A549 (cell line): ENCODE measurements at regions not wholly inside any gene's neighbourhood (a gene's known extent, or its start where the extent isn't known, plus 50 kb on each side); places are given as distances from the start of the nearest gene placed in this dataset.

ENCODE experiments used
- ATAC-seq, 2 experiments: fragments of 200-7000 bp in 1 of 2; fragments of >200 bp in 1 of 2; cut with Nextera tagmentation in 1 of 2; cut with Tn5 transposase in 1 of 2; 3 replicates each; pipeline versions ENCODE4 v1.8.0 to v1.9.1; 2018 to 2020; ENCODE audit warnings: mild to moderate bottlenecking in 1 of 2, moderate library complexity in 1 of 2
- CTCF ChIA-PET: fragments of 300-600 bp; sonication (Branson Sonifier 250); formaldehyde crosslinking; extraction: SDS; loops from one replicate; lab custom pipeline; 2021; ENCODE audit warnings: antibody characterized with exemption, inconsistent platforms; lab: Yijun Ruan, JAX
- POLR2A ChIA-PET: fragments of 350-600 bp; formaldehyde crosslinking; extraction: SDS; loops from one replicate; lab custom pipeline; 2021; ENCODE audit warnings: antibody characterized with exemption, inconsistent platforms; lab: Yijun Ruan, JAX
- DNase-seq, 2 experiments: peaks; one replicate each; pipeline versions ENCODE4 v3.0.0 to v3.0.0-alpha.2; 2011 to 2016; ENCODE audit warnings: low read depth in 1 of 2, low spot score in 1 of 2
- FAIRE-seq: peaks from 2 replicates; lab custom pipeline; 2011; peaks lifted over from hg19 to GRCh38; lab: Jason Lieb, UNC
- H3K27ac ChIP-seq, 2 experiments: fragments of >200 bp; sonication (Bioruptor Twin); formaldehyde crosslinking; 3 replicates each; pipeline ENCODE4 v1.5.1; 2016 to 2017
- H3K4me1 ChIP-seq: fragments of >200 bp; sonication (Bioruptor Twin); formaldehyde crosslinking; 3 replicates; pipeline ENCODE4 v1.6.1; 2016
- H3K4me2 ChIP-seq: fragments of >200 bp; sonication (Bioruptor Twin); formaldehyde crosslinking; 3 replicates; pipeline ENCODE4 v1.6.1; 2016
- H3K4me3 ChIP-seq: fragments of >200 bp; sonication (Bioruptor Twin); formaldehyde crosslinking; 3 replicates; pipeline ENCODE4 v1.5.1; 2016
- H3K9me3 ChIP-seq: fragments of >200 bp; sonication (Bioruptor Twin); formaldehyde crosslinking; 3 replicates; pipeline ENCODE4 v1.6.1; 2016
- BHLHE40 ChIP-seq: IDR thresholded peaks from 2 replicates; pipeline ENCODE4 v1.6.1; 2012; ENCODE audit warnings: low read depth, low read length, inconsistent platforms
- CBX2 ChIP-seq: fragments of 200-600 bp; sonication (generic); IDR thresholded peaks from 2 replicates; pipeline ENCODE4 v1.6.1; 2016; ENCODE audit warnings: low read depth, mild to moderate bottlenecking, borderline replicate concordance
- CBX8 ChIP-seq: fragments of 200-600 bp; sonication (generic); IDR thresholded peaks from 2 replicates; pipeline ENCODE4 v1.6.1; 2016
- CEBPB ChIP-seq, 2 experiments: fragments of >200 bp in 1 of 2; sonication (Bioruptor Twin) in 1 of 2; formaldehyde crosslinking in 1 of 2; IDR thresholded peaks; 2 replicates each; pipeline ENCODE4 v1.6.1; 2012 to 2016
- CHD2 ChIP-seq: fragments of 150-350 bp; IDR thresholded peaks from 2 replicates; pipeline ENCODE4 v1.6.1; 2014; ENCODE audit warnings: low read length; ENCODE audit not compliant: partially characterized antibody
- EHF ChIP-seq: fragments of 250-450 bp; sonication (Bioruptor Pico); IDR thresholded peaks from 2 replicates; pipeline ENCODE4 v1.5.0; 2020; ENCODE audit warnings: mild to moderate bottlenecking
- ESRRA ChIP-seq: fragments of 150-350 bp; IDR thresholded peaks from 2 replicates; pipeline ENCODE4 v1.6.1; 2014; ENCODE audit warnings: mild to moderate bottlenecking, low read length, borderline replicate concordance
- FOSL2 ChIP-seq, 2 experiments: fragments of 450-650 bp in 1 of 2; fragments of >200 bp in 1 of 2; sonication (Bioruptor Twin) in 1 of 2; formaldehyde crosslinking; IDR thresholded peaks; 2 replicates each; pipeline versions ENCODE4 v1.5.0 to v1.6.1; 2016 to 2020; ENCODE audit warnings: mild to moderate bottlenecking in 1 of 2, moderate library complexity in 1 of 2
- GATA3 ChIP-seq: IDR thresholded peaks from 2 replicates; pipeline ENCODE4 v1.6.1; 2012; ENCODE audit warnings: borderline replicate concordance
- HDAC2 ChIP-seq: fragments of 200-600 bp; sonication (generic); IDR thresholded peaks from 2 replicates; pipeline ENCODE4 v1.6.1; 2016
- HEYL ChIP-seq: fragments of 250-450 bp; sonication (Bioruptor Pico); IDR thresholded peaks from 2 replicates; pipeline ENCODE4 v1.8.0; 2021; ENCODE audit warnings: mild to moderate bottlenecking, moderate library complexity
- HOXB13 ChIP-seq: fragments of 250-450 bp; sonication (Bioruptor Pico); IDR thresholded peaks from 2 replicates; pipeline ENCODE4 v1.5.0; 2020; ENCODE audit warnings: low read depth, mild to moderate bottlenecking, moderate library complexity
- JUN ChIP-seq, 2 experiments: fragments of >200 bp; sonication (Bioruptor Twin); formaldehyde crosslinking; IDR thresholded peaks; 2 replicates in 1 of 2; 3 replicates in 1 of 2; pipeline ENCODE4 v1.6.1; 2016 to 2017
- KDM1A ChIP-seq: fragments of 200-600 bp; sonication (generic); IDR thresholded peaks from 2 replicates; pipeline ENCODE4 v1.6.1; 2016; ENCODE audit warnings: low read depth, mild to moderate bottlenecking
- MAZ ChIP-seq: fragments of 150-350 bp; IDR thresholded peaks from 2 replicates; pipeline ENCODE4 v1.6.1; 2014; ENCODE audit warnings: antibody characterized with exemption, low read depth, low read length, borderline replicate concordance
- MYC ChIP-seq: IDR thresholded peaks from 2 replicates; pipeline ENCODE4 v1.6.1; 2012; ENCODE audit warnings: mild to moderate bottlenecking, inconsistent platforms, low read length, improper control_type of control experiment, borderline replicate concordance
- PHF8 ChIP-seq: fragments of 200-600 bp; sonication (generic); IDR thresholded peaks from 2 replicates; pipeline ENCODE4 v1.6.1; 2016; ENCODE audit warnings: low read depth, mild to moderate bottlenecking, antibody characterized with exemption, moderate library complexity, borderline replicate concordance
- POLR2AphosphoS2 ChIP-seq: conservative IDR thresholded peaks from 2 replicates; pipeline ENCODE4 v1.6.1; 2012; ENCODE audit warnings: low read length, improper control_type of control experiment, inconsistent platforms
- RAD21 ChIP-seq, 2 experiments: fragments of >200 bp in 1 of 2; sonication (Bioruptor Twin) in 1 of 2; formaldehyde crosslinking in 1 of 2; IDR thresholded peaks in 1 of 2; conservative IDR thresholded peaks in 1 of 2; 2 replicates in 1 of 2; 3 replicates in 1 of 2; pipeline ENCODE4 v1.6.1; 2012 to 2018; ENCODE audit warnings: inconsistent platforms in 1 of 2
- RNF2 ChIP-seq: fragments of 200-600 bp; sonication (generic); IDR thresholded peaks from 2 replicates; pipeline ENCODE4 v1.6.1; 2016; ENCODE audit warnings: low read depth, mild to moderate bottlenecking, antibody characterized with exemption, moderate library complexity, borderline replicate concordance
- TP53 ChIP-seq: fragments of 250-450 bp; sonication (Bioruptor Pico); IDR thresholded peaks from 2 replicates; pipeline ENCODE4 v1.5.0; 2021; ENCODE audit warnings: mild to moderate bottlenecking, moderate library complexity
- ZC3H11A ChIP-seq: fragments of 450-650 bp; IDR thresholded peaks from 2 replicates; pipeline ENCODE4 v1.6.1; 2014; ENCODE audit warnings: antibody characterized with exemption, mild to moderate bottlenecking
- ZFP36 ChIP-seq: fragments of 450-650 bp; IDR thresholded peaks from 2 replicates; pipeline ENCODE4 v1.6.1; 2014; ENCODE audit warnings: borderline replicate concordance; ENCODE audit not compliant: partially characterized antibody
- ZSCAN20 ChIP-seq: fragments of 250-450 bp; sonication (Bioruptor Pico); IDR thresholded peaks from 2 replicates; pipeline ENCODE4 v1.8.0; 2022; ENCODE audit warnings: mild to moderate bottlenecking, moderate library complexity
- WGBS: methylation state at CpG from one replicate; pipeline ENCODE4 v1.1.6; 2017; ENCODE audit errors: missing lambda C conversion rate; 5-methylcytosine and 5-hydroxymethylcytosine counted together
- TF ChIP-seq, protein P1 (sequence below): fragments of 250-450 bp; sonication (Bioruptor Pico); IDR thresholded peaks from 2 replicates; pipeline ENCODE4 v1.5.0; 2021; ENCODE audit warnings: mild to moderate bottlenecking, moderate library complexity, borderline replicate concordance
- TF ChIP-seq, protein P2 (sequence below): fragments of 450-650 bp; IDR thresholded peaks from 2 replicates; pipeline ENCODE4 v1.6.1; 2014; ENCODE audit warnings: antibody characterized with exemption
- TF ChIP-seq, protein P3 (sequence below): IDR thresholded peaks from 2 replicates; pipeline ENCODE4 v1.6.1; 2012
- TF ChIP-seq, protein P4 (sequence below): fragments of 250-450 bp; sonication (Bioruptor Pico); IDR thresholded peaks from 2 replicates; pipeline ENCODE4 v1.5.0; 2020; ENCODE audit warnings: low read depth, mild to moderate bottlenecking, moderate library complexity
- TF ChIP-seq, protein P5 (sequence below): fragments of 150-350 bp; IDR thresholded peaks from 2 replicates; pipeline ENCODE4 v1.6.1; 2014; ENCODE audit warnings: low read depth, mild to moderate bottlenecking, low read length
- TF ChIP-seq, protein P6 (sequence below): fragments of >200 bp; sonication (Bioruptor Twin); formaldehyde crosslinking; IDR thresholded peaks from 3 replicates; pipeline ENCODE4 v1.5.1; 2016
- TF ChIP-seq, protein P7 (sequence below): IDR thresholded peaks from 2 replicates; pipeline ENCODE4 v1.6.1; 2012; ENCODE audit warnings: low read depth, borderline replicate concordance

DNA sequence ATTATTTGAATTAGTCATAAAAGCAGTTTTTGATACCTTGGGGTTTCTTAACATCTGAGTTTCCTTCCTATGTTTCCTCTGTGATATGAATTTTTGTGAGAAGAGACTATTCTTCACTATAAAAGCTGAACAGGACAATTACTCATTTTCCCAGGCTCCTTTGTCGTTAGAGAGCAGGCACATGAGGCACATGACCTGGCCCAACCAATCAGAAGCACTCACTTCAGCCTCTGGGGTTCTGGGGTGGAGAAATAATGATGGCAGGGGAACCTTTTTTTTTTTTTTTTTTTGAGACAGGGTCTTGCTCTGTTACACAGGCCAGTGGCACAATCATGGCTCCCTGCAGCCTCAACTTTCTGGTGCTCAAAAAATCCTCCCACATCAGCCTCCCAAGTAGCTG is 145.5 kb upstream of the ASIC2 start:
- ATAC-seq (no peak), DNase-seq (no peak), FAIRE-seq (no peak)
- H3K4me1 ChIP-seq = no peaks in the 10 kb centered on the region
- peaks cover 6% of the 10 kb centered on the region; the same call in 1 of the 3 replicates for H3K9me3 ChIP-seq
- no peak overlapping the region for H3K4me2 ChIP-seq
- H3K4me3 ChIP-seq = no peak overlapping the region
- no peak overlapping the region for H3K27ac ChIP-seq
- POLR2A ChIA-PET = no interaction called here
- CTCF ChIA-PET = interaction anchor here (0.7 to 1.2 kb wide), 2 partner anchors 12 to 1320 kb away, joined by 3 to 4 read pairs; no protein-coding TSS in a partner anchor
- 6% methylated on average over 1 of the region's 1 CpG for WGBS
- TF ChIP-seq RNF2 = no peak
- TF ChIP-seq ESRRA = no peak
- TF ChIP-seq POLR2AphosphoS2 = no peak
- TF ChIP-seq PHF8 = no peak
- TF ChIP-seq CHD2 = no peak
- TF ChIP-seq ZC3H11A = no peak
- TF ChIP-seq, protein P1, sequence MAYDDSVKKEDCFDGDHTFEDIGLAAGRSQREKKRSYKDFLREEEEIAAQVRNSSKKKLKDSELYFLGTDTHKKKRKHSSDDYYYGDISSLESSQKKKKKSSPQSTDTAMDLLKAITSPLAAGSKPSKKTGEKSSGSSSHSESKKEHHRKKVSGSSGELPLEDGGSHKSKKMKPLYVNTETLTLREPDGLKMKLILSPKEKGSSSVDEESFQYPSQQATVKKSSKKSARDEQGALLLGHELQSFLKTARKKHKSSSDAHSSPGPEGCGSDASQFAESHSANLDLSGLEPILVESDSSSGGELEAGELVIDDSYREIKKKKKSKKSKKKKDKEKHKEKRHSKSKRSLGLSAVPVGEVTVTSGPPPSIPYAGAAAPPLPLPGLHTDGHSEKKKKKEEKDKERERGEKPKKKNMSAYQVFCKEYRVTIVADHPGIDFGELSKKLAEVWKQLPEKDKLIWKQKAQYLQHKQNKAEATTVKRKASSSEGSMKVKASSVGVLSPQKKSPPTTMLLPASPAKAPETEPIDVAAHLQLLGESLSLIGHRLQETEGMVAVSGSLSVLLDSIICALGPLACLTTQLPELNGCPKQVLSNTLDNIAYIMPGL (CRISPR knock-in tag) = no peak
- TF ChIP-seq, protein P2, sequence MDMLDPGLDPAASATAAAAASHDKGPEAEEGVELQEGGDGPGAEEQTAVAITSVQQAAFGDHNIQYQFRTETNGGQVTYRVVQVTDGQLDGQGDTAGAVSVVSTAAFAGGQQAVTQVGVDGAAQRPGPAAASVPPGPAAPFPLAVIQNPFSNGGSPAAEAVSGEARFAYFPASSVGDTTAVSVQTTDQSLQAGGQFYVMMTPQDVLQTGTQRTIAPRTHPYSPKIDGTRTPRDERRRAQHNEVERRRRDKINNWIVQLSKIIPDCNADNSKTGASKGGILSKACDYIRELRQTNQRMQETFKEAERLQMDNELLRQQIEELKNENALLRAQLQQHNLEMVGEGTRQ = no peak
- TF ChIP-seq RAD21 (conservative IDR thresholded peaks at IDR 0.05 in 1 of 2, IDR thresholded peaks at IDR 0.05 in 1 of 2) = no peak
- TF ChIP-seq BHLHE40 = no peak
- no peak for TF ChIP-seq MAZ
- no peak for TF ChIP-seq TP53
- no peak for TF ChIP-seq CEBPB (IDR thresholded peaks at IDR 0.05)
- TF ChIP-seq ZSCAN20 = no peak
- no peak for TF ChIP-seq MYC
- TF ChIP-seq KDM1A = no peak
- TF ChIP-seq HOXB13 = no peak
- TF ChIP-seq, protein P3, sequence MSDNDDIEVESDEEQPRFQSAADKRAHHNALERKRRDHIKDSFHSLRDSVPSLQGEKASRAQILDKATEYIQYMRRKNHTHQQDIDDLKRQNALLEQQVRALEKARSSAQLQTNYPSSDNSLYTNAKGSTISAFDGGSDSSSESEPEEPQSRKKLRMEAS = no peak

DNA sequence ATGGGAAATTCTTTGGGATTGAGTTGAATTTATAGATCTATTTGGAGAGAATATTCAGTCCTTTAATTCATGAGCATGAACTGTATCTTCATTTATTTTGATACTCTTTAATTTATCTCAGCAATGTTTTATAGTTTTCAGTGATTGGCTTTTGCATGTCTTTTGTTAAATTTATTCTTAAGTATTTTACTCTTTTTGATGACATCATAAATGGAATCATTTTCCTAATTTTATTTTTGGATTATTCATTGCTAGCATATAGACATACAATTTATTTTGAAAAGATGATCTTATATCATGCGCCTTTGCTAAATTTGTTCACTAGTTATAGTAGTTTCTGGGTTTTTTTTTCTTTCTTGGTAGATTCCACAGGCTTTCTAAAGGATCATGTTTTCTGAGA is 149.2 kb upstream of the ASIC2 start:
- H3K4me1 ChIP-seq = no peaks in the 10 kb centered on the region
- no peak for TF ChIP-seq CBX8
- no peak for TF ChIP-seq FOSL2 (IDR thresholded peaks at IDR 0.05)
- TF ChIP-seq FOSL2 (CRISPR knock-in tag; IDR thresholded peaks at IDR 0.05) = no peak
- no peak for TF ChIP-seq BHLHE40
- TF ChIP-seq JUN (IDR thresholded peaks at IDR 0.05) = no peak
- TF ChIP-seq, protein P4, sequence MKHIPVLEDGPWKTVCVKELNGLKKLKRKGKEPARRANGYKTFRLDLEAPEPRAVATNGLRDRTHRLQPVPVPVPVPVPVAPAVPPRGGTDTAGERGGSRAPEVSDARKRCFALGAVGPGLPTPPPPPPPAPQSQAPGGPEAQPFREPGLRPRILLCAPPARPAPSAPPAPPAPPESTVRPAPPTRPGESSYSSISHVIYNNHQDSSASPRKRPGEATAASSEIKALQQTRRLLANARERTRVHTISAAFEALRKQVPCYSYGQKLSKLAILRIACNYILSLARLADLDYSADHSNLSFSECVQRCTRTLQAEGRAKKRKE = no peak
- no peak for TF ChIP-seq HDAC2
- no peak for TF ChIP-seq ZFP36
- TF ChIP-seq CBX2 = no peak
- no peak for TF ChIP-seq GATA3
- TF ChIP-seq, protein P5, sequence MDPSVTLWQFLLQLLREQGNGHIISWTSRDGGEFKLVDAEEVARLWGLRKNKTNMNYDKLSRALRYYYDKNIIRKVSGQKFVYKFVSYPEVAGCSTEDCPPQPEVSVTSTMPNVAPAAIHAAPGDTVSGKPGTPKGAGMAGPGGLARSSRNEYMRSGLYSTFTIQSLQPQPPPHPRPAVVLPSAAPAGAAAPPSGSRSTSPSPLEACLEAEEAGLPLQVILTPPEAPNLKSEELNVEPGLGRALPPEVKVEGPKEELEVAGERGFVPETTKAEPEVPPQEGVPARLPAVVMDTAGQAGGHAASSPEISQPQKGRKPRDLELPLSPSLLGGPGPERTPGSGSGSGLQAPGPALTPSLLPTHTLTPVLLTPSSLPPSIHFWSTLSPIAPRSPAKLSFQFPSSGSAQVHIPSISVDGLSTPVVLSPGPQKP = no peak
- TF ChIP-seq, protein P6, sequence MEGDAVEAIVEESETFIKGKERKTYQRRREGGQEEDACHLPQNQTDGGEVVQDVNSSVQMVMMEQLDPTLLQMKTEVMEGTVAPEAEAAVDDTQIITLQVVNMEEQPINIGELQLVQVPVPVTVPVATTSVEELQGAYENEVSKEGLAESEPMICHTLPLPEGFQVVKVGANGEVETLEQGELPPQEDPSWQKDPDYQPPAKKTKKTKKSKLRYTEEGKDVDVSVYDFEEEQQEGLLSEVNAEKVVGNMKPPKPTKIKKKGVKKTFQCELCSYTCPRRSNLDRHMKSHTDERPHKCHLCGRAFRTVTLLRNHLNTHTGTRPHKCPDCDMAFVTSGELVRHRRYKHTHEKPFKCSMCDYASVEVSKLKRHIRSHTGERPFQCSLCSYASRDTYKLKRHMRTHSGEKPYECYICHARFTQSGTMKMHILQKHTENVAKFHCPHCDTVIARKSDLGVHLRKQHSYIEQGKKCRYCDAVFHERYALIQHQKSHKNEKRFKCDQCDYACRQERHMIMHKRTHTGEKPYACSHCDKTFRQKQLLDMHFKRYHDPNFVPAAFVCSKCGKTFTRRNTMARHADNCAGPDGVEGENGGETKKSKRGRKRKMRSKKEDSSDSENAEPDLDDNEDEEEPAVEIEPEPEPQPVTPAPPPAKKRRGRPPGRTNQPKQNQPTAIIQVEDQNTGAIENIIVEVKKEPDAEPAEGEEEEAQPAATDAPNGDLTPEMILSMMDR = no peak
- TF ChIP-seq POLR2AphosphoS2 = no peak
- TF ChIP-seq, protein P7, sequence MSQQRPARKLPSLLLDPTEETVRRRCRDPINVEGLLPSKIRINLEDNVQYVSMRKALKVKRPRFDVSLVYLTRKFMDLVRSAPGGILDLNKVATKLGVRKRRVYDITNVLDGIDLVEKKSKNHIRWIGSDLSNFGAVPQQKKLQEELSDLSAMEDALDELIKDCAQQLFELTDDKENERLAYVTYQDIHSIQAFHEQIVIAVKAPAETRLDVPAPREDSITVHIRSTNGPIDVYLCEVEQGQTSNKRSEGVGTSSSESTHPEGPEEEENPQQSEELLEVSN = no peak
- TF ChIP-seq, protein P3 = no peak
- no peak for TF ChIP-seq EHF
- no peak for TF ChIP-seq HEYL
- H3K4me3 ChIP-seq = no peak overlapping the region
- ATAC-seq = no peak
- H3K4me2 ChIP-seq = no peak overlapping the region
- POLR2A ChIA-PET = no interaction called here
- CTCF ChIA-PET = no interaction called here
- no peak for FAIRE-seq
- WGBS = 54% methylated on average over 1 of the region's 1 CpG
- no peak for DNase-seq
- peaks cover 6% of the 10 kb centered on the region; the same call in 1 of the 3 replicates for H3K9me3 ChIP-seq
- H3K27ac ChIP-seq = no peak overlapping the region
